Stomach (tissue), 8 donors: ENCODE measurements at regions not wholly inside any gene's neighbourhood (a gene's known extent, or its start where the extent isn't known, plus 50 kb on each side); places are given as distances from the start of the nearest gene placed in this dataset.

ENCODE experiments used
- DNase-seq, 2 donors: peaks; one replicate each; pipeline versions ENCODE4 v3.0.0 to v3.0.0-alpha.2; 2013 to 2019
- H3K27ac ChIP-seq, 5 donors: fragments of 200-600 bp in 4 of 5; sonication (generic) in 4 of 5; one replicate each; pipeline ENCODE4 v1.5.1; 2013 to 2019; ENCODE audit warnings: mild to moderate bottlenecking in 1 of 5, moderate library complexity in 1 of 5
- H3K27me3 ChIP-seq, 3 donors: fragments of 200-600 bp; sonication (generic); one replicate each; pipeline ENCODE4 v1.5.1; 2017 to 2019; ENCODE audit warnings: mixed run types in 1 of 3
- H3K36me3 ChIP-seq, 4 donors: fragments of 200-600 bp; sonication (generic); 1 replicate in 3 of 4; 2 replicates in 1 of 4; pipeline ENCODE4 v1.5.1; 2016 to 2019
- H3K4me1 ChIP-seq, 4 donors: fragments of 200-600 bp; sonication (generic); one replicate each; pipeline ENCODE4 v1.5.1; 2016 to 2019
- H3K4me3 ChIP-seq, 4 donors: fragments of 200-600 bp; sonication (generic) in 3 of 4; one replicate each; pipeline ENCODE4 v1.5.1; 2016 to 2019; ENCODE audit warnings: mild to moderate bottlenecking in 1 of 4
- H3K9me3 ChIP-seq, 4 donors: fragments of 200-600 bp; sonication (generic); one replicate each; pipeline ENCODE4 v1.5.1; 2016 to 2019
- EP300 ChIP-seq: sonication (generic); formaldehyde crosslinking; IDR thresholded peaks from one replicate; pipeline ENCODE4 v1.6.1; 2017; ENCODE audit warnings: antibody characterized with exemption
- POLR2A ChIP-seq, 4 donors: fragments of 450-650 bp; IDR thresholded peaks; one replicate each; pipeline ENCODE4 v1.6.1; 2016; ENCODE audit warnings: antibody characterized with exemption in 4 of 4, control low read depth in 2 of 4, mild to moderate bottlenecking in 1 of 4, moderate library complexity in 1 of 4
- POLR2AphosphoS5 ChIP-seq, 3 donors: sonication (generic); formaldehyde crosslinking; IDR thresholded peaks; one replicate each; pipeline ENCODE4 v1.6.1; 2016; ENCODE audit warnings: antibody characterized with exemption in 3 of 3
- WGBS, 5 donors: extraction: QIAGEN DNeasy Blood & Tissue Kit in 3 of 5; methylation state at CpG; one replicate each; pipeline versions ENCODE4 v1.1.5 to v1.1.7; 2013 to 2018; 5-methylcytosine and 5-hydroxymethylcytosine counted together
- intact Hi-C: fragments of 100-400 bp; cut with DNase I; formaldehyde crosslinking; loops from one replicate; pipeline ENCODE4 v1.15.1; 2023; ENCODE audit warnings: low total_unique reads
- TF ChIP-seq, protein P1 (sequence below), 7 experiments: fragments of 450-650 bp in 4 of 7; fragments of 200-600 bp in 3 of 7; sonication (generic) in 3 of 7; IDR thresholded peaks; one replicate each; pipeline ENCODE4 v1.5.1; 2016 to 2019; ENCODE audit warnings: antibody characterized with exemption in 7 of 7, control low read depth in 2 of 7, mild to moderate bottlenecking in 1 of 7
- donor health status: healthy with polysubstance abuse.
- donor health status: Bipolar disorder and iron deficiency.
- donor health status: healthy.

GRCh38 chr2:52810460-52810859 is 957.1 kb upstream of the CHAC2 start:
- no peaks in the 10 kb centered on the region for H3K36me3 ChIP-seq
- H3K4me3 ChIP-seq, result no peak overlapping the region
- DNase-seq, result peak in 1 of 2 donors; percentile 26
- TF ChIP-seq, protein P1, sequence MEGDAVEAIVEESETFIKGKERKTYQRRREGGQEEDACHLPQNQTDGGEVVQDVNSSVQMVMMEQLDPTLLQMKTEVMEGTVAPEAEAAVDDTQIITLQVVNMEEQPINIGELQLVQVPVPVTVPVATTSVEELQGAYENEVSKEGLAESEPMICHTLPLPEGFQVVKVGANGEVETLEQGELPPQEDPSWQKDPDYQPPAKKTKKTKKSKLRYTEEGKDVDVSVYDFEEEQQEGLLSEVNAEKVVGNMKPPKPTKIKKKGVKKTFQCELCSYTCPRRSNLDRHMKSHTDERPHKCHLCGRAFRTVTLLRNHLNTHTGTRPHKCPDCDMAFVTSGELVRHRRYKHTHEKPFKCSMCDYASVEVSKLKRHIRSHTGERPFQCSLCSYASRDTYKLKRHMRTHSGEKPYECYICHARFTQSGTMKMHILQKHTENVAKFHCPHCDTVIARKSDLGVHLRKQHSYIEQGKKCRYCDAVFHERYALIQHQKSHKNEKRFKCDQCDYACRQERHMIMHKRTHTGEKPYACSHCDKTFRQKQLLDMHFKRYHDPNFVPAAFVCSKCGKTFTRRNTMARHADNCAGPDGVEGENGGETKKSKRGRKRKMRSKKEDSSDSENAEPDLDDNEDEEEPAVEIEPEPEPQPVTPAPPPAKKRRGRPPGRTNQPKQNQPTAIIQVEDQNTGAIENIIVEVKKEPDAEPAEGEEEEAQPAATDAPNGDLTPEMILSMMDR (IDR thresholded peaks at IDR 0.05), result no peak
- TF ChIP-seq POLR2A (IDR thresholded peaks at IDR 0.05) (no peak), EP300 (no peak), POLR2AphosphoS5 (IDR thresholded peaks at IDR 0.05) (no peak)
- H3K27ac ChIP-seq, result no peak overlapping the region
- no peaks in the 10 kb centered on the region for H3K9me3 ChIP-seq
- no peaks in the 10 kb centered on the region for H3K4me1 ChIP-seq
- 39 to 49% (median 42%) methylated on average over 4 of the region's 4 CpGs for WGBS, 5 donors
- intact Hi-C loops, result no loop called here
- H3K27me3 ChIP-seq, result no peaks in the 10 kb centered on the region

DNA sequence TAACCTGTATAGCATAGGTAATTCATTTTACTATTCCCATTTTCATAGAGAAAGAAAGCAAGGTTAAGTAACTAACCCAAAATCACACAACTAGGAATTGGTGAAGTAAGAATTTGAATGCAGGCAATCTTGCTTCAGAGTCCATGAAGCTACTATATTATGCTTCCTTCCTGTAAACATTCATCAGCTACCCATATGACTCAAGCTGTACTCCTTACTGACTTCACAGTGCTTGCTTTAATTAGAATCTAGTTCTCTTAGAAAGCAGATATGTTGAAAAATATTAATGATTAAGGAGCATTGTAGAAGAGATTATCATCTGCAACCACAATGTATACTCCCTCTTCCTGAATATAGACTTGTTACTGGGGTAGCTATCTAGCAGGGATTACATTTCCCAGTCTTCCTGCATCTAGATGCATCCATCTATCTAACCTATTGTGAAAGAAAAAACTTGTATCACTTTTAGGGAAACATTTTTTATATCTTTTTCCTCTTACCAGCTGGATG is 961.6 kb upstream of the CHAC2 start:
- peaks cover 0 to 14% (median 11%) of the 10 kb centered on the region in 4 donors for H3K9me3 ChIP-seq
- no peaks in the 10 kb centered on the region for H3K36me3 ChIP-seq
- H3K4me1 ChIP-seq, result no peaks in the 10 kb centered on the region
- intact Hi-C loops, result no loop called here
- TF ChIP-seq, protein P1 (IDR thresholded peaks at IDR 0.05), result no peak
- TF ChIP-seq POLR2A (IDR thresholded peaks at IDR 0.05) (no peak), POLR2AphosphoS5 (IDR thresholded peaks at IDR 0.05) (no peak), EP300 (no peak)
- H3K27me3 ChIP-seq, result no peaks in the 10 kb centered on the region
- H3K4me3 ChIP-seq, result no peak overlapping the region
- no peak overlapping the region for H3K27ac ChIP-seq
- DNase-seq, result no peak

GRCh38 chr2:52794581-52794980 is 973.0 kb upstream of the CHAC2 start:
- intact Hi-C loops, result no loop called here
- Histone ChIP-seq H3K4me3 (no peak overlapping the region), H3K4me1 (no peaks in the 10 kb centered on the region), H3K27me3 (no peaks in the 10 kb centered on the region), H3K9me3 (peaks cover 0 to 12% (median 8%) of the 10 kb centered on the region in 4 donors), H3K36me3 (no peaks in the 10 kb centered on the region), H3K27ac (no peak overlapping the region)
- WGBS, 5 donors, result 59 to 85% (median 75%) methylated on average over 2 of the region's 2 CpGs
- no peak for DNase-seq
- TF ChIP-seq, protein P1 (IDR thresholded peaks at IDR 0.05), result no peak
- no peak for TF ChIP-seq POLR2AphosphoS5 (IDR thresholded peaks at IDR 0.05)
- no peak for TF ChIP-seq EP300
- no peak for TF ChIP-seq POLR2A (IDR thresholded peaks at IDR 0.05)

DNA sequence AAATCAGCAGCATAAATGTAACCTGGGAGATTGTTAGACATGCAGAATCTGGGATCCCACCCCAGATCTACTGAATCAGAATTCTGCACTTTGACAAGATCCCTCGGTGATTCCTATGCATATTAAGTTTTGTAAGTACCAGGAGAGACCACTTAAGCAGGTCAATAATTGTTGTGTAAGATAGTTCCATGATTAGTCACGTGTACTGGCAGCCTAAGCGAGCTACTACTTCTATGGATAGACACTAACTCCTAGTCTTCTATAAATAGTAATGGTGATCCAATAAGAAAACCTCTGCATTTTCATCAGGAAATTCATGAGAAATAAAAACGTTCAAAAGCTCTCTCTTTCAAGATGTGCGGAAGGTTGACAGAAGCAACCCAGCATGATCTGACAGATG is 988.2 kb upstream of the CHAC2 start:
- no peak for TF ChIP-seq EP300
- TF ChIP-seq, protein P1 (IDR thresholded peaks at IDR 0.05), result no peak
- TF ChIP-seq POLR2AphosphoS5 (IDR thresholded peaks at IDR 0.05), result no peak
- TF ChIP-seq POLR2A (IDR thresholded peaks at IDR 0.05), result no peak
- H3K27me3 ChIP-seq, result no peaks in the 10 kb centered on the region
- 76 to 87% (median 83%) methylated on average over 5 of the region's 5 CpGs for whole genome bisulfite sequencing, 5 donors

More for the DNA sequence above, 988.2 kb upstream of the CHAC2 start:
- H3K4me1 ChIP-seq, result no peaks in the 10 kb centered on the region
- no peaks in the 10 kb centered on the region for H3K36me3 ChIP-seq
- intact Hi-C loops, result no loop called here
- no peak overlapping the region for H3K27ac ChIP-seq
- DNase-seq, result no peak
- H3K9me3 ChIP-seq, result no peaks in the 10 kb centered on the region
- H3K4me3 ChIP-seq, result no peak overlapping the region
